GM23338 (cell line): ENCODE measurements at regions not wholly inside any gene's neighbourhood (a gene's known extent, or its start where the extent isn't known, plus 50 kb on each side); places are given as distances from the start of the nearest gene placed in this dataset.

Experiments
- ATAC-seq: fragments of 200-7000 bp; cut with Tn5 transposase; 3 replicates; pipeline ENCODE4 v1.9.1; 2020
- DNase-seq: peaks from one replicate; pipeline ENCODE4 v3.0.0-alpha.2; 2015; ENCODE audit warnings: low spot score
- H2AFZ ChIP-seq: fragments of 200-600 bp; sonication (generic); 2 replicates; pipeline ENCODE4 v1.8.0; 2016; ENCODE audit warnings: antibody characterized with exemption, mild to moderate bottlenecking, moderate library complexity
- H3F3A ChIP-seq: fragments of 200-600 bp; sonication (generic); replicated peaks from 2 replicates; pipeline ENCODE4 v1.8.0; 2017; ENCODE audit warnings: antibody characterized with exemption, mixed run types, low read depth
- H3K27ac ChIP-seq: fragments of 200-600 bp; sonication (generic); 2 replicates; pipeline ENCODE4 v1.6.1; 2016; ENCODE audit warnings: low read depth
- H3K27me3 ChIP-seq: fragments of 200-600 bp; sonication (generic); 2 replicates; pipeline ENCODE4 v1.8.0; 2016; ENCODE audit warnings: mild to moderate bottlenecking, mixed run types, moderate library complexity; ENCODE audit not compliant: insufficient read depth
- H3K36me3 ChIP-seq: fragments of 200-600 bp; sonication (generic); 2 replicates; pipeline ENCODE4 v1.8.0; 2016; ENCODE audit warnings: mild to moderate bottlenecking; ENCODE audit not compliant: insufficient read depth
- H3K4me1 ChIP-seq: fragments of 200-600 bp; sonication (generic); 2 replicates; pipeline ENCODE4 v1.8.0; 2016; ENCODE audit warnings: mild to moderate bottlenecking, moderate library complexity; ENCODE audit not compliant: insufficient read depth
- H3K4me2 ChIP-seq: fragments of 200-600 bp; sonication (generic); 2 replicates; pipeline ENCODE4 v1.7.1; 2017; ENCODE audit warnings: mixed run types
- H3K4me3 ChIP-seq: fragments of 200-600 bp; sonication (generic); 2 replicates; pipeline ENCODE4 v1.6.1; 2016; ENCODE audit warnings: mixed run types
- H3K79me2 ChIP-seq: fragments of 200-600 bp; sonication (generic); replicated peaks from 2 replicates; pipeline ENCODE4 v1.8.0; 2017; ENCODE audit warnings: mild to moderate bottlenecking; ENCODE audit not compliant: insufficient read depth
- H3K9me2 ChIP-seq: fragments of 200-600 bp; sonication (generic); 2 replicates; pipeline ENCODE4 v1.8.0; 2017; ENCODE audit not compliant: insufficient read depth
- H4K20me1 ChIP-seq: fragments of 200-600 bp; sonication (generic); replicated peaks from 2 replicates; pipeline ENCODE4 v1.8.0; 2017; ENCODE audit warnings: mild to moderate bottlenecking; ENCODE audit not compliant: insufficient read depth
- H3K27ac Mint-ChIP-seq: 2 replicates; pipeline ENCODE4 v1.8.0; 2020; ENCODE audit warnings: inconsistent platforms, mild to moderate bottlenecking, moderate library complexity, mixed read lengths
- H3K27me3 Mint-ChIP-seq: 3 replicates; pipeline ENCODE4 v1.8.0; 2022; ENCODE audit warnings: low read depth, mild to moderate bottlenecking, moderate library complexity, mixed read lengths, inconsistent platforms; ENCODE audit not compliant: insufficient read depth, poor library complexity
- H3K36me3 Mint-ChIP-seq: 3 replicates; pipeline ENCODE4 v1.8.0; 2021; ENCODE audit warnings: low read depth, mild to moderate bottlenecking, inconsistent platforms, moderate library complexity, mixed read lengths
- H3K4me1 Mint-ChIP-seq: 3 replicates; pipeline ENCODE4 v1.8.0; 2020; ENCODE audit warnings: mild to moderate bottlenecking, inconsistent platforms, mixed read lengths
- H3K4me3 Mint-ChIP-seq: 3 replicates; pipeline ENCODE4 v1.8.0; 2021; ENCODE audit warnings: moderate library complexity, mild to moderate bottlenecking, inconsistent platforms, mixed read lengths
- H3K9me3 Mint-ChIP-seq: 3 replicates; pipeline ENCODE4 v1.8.0; 2020; ENCODE audit warnings: moderate library complexity, mild to moderate bottlenecking, inconsistent platforms, mixed read lengths
- CREB1 ChIP-seq: fragments of 250-450 bp; sonication (Bioruptor Pico); IDR thresholded peaks from 2 replicates; pipeline ENCODE4 v1.5.0; 2020; ENCODE audit warnings: low read depth, mild to moderate bottlenecking, moderate library complexity
- EZH2 ChIP-seq: fragments of 200-600 bp; sonication (generic); IDR thresholded peaks from one replicate; pipeline ENCODE4 v1.8.0; 2017; ENCODE audit warnings: antibody characterized with exemption, mild to moderate bottlenecking, low read depth; ENCODE audit not compliant: unreplicated experiment
- EZH2phosphoT487 ChIP-seq: fragments of 200-600 bp; sonication (generic); IDR thresholded peaks from one replicate; pipeline ENCODE4 v1.8.1; 2018; ENCODE audit warnings: antibody characterized with exemption; ENCODE audit not compliant: unreplicated experiment
- JUNB ChIP-seq: IDR thresholded peaks from one replicate; pipeline ENCODE4 v1.6.1; 2016; ENCODE audit warnings: antibody characterized with exemption; ENCODE audit not compliant: unreplicated experiment
- NANOG ChIP-seq: IDR thresholded peaks from 2 replicates; pipeline ENCODE4 v1.6.1; 2016; ENCODE audit warnings: antibody characterized with exemption, borderline replicate concordance
- POLR2AphosphoS5 ChIP-seq: IDR thresholded peaks from 2 replicates; pipeline ENCODE4 v1.6.1; 2016; ENCODE audit warnings: antibody characterized with exemption, low read depth
- REST ChIP-seq: IDR thresholded peaks from one replicate; pipeline ENCODE4 v1.6.1; 2018; ENCODE audit warnings: antibody characterized with exemption; ENCODE audit not compliant: unreplicated experiment
- STAT1 ChIP-seq: IDR thresholded peaks from one replicate; pipeline ENCODE4 v1.6.1; 2016; ENCODE audit warnings: antibody characterized with exemption; ENCODE audit not compliant: unreplicated experiment
- ZNF114 ChIP-seq: fragments of 250-450 bp; sonication (Bioruptor Pico); IDR thresholded peaks from 2 replicates; pipeline ENCODE4 v1.5.0; 2020; ENCODE audit warnings: mild to moderate bottlenecking, moderate library complexity
- ZNF462 ChIP-seq: fragments of 250-450 bp; sonication (Bioruptor Pico); IDR thresholded peaks from 2 replicates; pipeline ENCODE4 v1.5.0; 2020; ENCODE audit warnings: mild to moderate bottlenecking, moderate library complexity
- TF ChIP-seq, protein P1 (sequence below): IDR thresholded peaks from 2 replicates; pipeline ENCODE4 v1.6.1; 2016; ENCODE audit warnings: antibody characterized with exemption
- TF ChIP-seq, protein P2 (sequence below), 2 experiments: fragments of 200-600 bp in 1 of 2; sonication (generic) in 1 of 2; conservative IDR thresholded peaks; 2 replicates each; pipeline versions ENCODE4 v1.5.1 to v1.6.1; 2016 to 2017; ENCODE audit warnings: antibody characterized with exemption in 2 of 2, low read depth in 2 of 2, mild to moderate bottlenecking in 2 of 2, moderate library complexity in 1 of 2

GRCh38 chr4:125262502-125262901 lies 52.3 kb upstream of the FAT4 start:
- Histone ChIP-seq H3K4me1 (peaks cover 10% of the 10 kb centered on the region), H3K27ac (no peak overlapping the region), H4K20me1 (no peaks in the 10 kb centered on the region; the same call in 1 of the 2 replicates), H3K79me2 (no peaks in the 10 kb centered on the region), H3K4me3 (no peak overlapping the region), H2AFZ (no peak overlapping the region), H3K27me3 (no peaks in the 10 kb centered on the region), H3K36me3 (no peaks in the 10 kb centered on the region), H3K9me2 (no peaks in the 10 kb centered on the region; the same call in 1 of the 2 replicates), H3K4me2 (no peak overlapping the region), H3F3A (no peaks in the 10 kb centered on the region)
- no peak for DNase-seq
- no peak for TF ChIP-seq REST
- TF ChIP-seq STAT1, result no peak
- TF ChIP-seq, protein P1, sequence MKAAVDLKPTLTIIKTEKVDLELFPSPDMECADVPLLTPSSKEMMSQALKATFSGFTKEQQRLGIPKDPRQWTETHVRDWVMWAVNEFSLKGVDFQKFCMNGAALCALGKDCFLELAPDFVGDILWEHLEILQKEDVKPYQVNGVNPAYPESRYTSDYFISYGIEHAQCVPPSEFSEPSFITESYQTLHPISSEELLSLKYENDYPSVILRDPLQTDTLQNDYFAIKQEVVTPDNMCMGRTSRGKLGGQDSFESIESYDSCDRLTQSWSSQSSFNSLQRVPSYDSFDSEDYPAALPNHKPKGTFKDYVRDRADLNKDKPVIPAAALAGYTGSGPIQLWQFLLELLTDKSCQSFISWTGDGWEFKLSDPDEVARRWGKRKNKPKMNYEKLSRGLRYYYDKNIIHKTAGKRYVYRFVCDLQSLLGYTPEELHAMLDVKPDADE, result no peak
- TF ChIP-seq ZNF462, result no peak
- no peak for TF ChIP-seq EZH2
- TF ChIP-seq, protein P2, sequence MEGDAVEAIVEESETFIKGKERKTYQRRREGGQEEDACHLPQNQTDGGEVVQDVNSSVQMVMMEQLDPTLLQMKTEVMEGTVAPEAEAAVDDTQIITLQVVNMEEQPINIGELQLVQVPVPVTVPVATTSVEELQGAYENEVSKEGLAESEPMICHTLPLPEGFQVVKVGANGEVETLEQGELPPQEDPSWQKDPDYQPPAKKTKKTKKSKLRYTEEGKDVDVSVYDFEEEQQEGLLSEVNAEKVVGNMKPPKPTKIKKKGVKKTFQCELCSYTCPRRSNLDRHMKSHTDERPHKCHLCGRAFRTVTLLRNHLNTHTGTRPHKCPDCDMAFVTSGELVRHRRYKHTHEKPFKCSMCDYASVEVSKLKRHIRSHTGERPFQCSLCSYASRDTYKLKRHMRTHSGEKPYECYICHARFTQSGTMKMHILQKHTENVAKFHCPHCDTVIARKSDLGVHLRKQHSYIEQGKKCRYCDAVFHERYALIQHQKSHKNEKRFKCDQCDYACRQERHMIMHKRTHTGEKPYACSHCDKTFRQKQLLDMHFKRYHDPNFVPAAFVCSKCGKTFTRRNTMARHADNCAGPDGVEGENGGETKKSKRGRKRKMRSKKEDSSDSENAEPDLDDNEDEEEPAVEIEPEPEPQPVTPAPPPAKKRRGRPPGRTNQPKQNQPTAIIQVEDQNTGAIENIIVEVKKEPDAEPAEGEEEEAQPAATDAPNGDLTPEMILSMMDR (conservative IDR thresholded peaks at IDR 0.05; ENCODE audit: low read depth in 2 of 2), result no peak
- TF ChIP-seq NANOG, result no peak
- no peak for TF ChIP-seq POLR2AphosphoS5
- no peak for TF ChIP-seq ZNF114
- no peak for TF ChIP-seq EZH2phosphoT487
- TF ChIP-seq JUNB, result no peak
- TF ChIP-seq CREB1 (CRISPR knock-in tag), result no peak
- no peak for ATAC-seq
- Mint-ChIP-seq H3K27ac (no peak overlapping the region), H3K36me3 (no peaks in the 10 kb centered on the region), H3K4me3 (no peak overlapping the region), H3K9me3 (no peaks in the 10 kb centered on the region; the same call in 2 of the 3 replicates), H3K4me1 (peaks cover 10% of the 10 kb centered on the region; the same call in 2 of the 3 replicates), H3K27me3 (no peaks in the 10 kb centered on the region)
